A673 (cell line): ENCODE measurements at regions not wholly inside any gene's neighbourhood (a gene's known extent, or its start where the extent isn't known, plus 50 kb on each side); places are given as distances from the start of the nearest gene placed in this dataset.

Source experiments
- CTCF ChIP-seq: fragments of 300-800, 200-600 bp; sonication (generic); conservative IDR thresholded peaks from 2 replicates; pipeline ENCODE4 v1.5.1; 2017; ENCODE audit warnings: low read depth, mild to moderate bottlenecking, antibody characterized with exemption, low read length, moderate library complexity, mixed read lengths
- EZH2 ChIP-seq: fragments of 200-600 bp; sonication (generic); IDR thresholded peaks from 2 replicates; pipeline ENCODE4 v1.6.1; 2017; ENCODE audit warnings: borderline replicate concordance, low read depth, mild to moderate bottlenecking, mixed read lengths, antibody characterized with exemption, low read length; ENCODE audit not compliant: poor library complexity, severe bottlenecking

DNA sequence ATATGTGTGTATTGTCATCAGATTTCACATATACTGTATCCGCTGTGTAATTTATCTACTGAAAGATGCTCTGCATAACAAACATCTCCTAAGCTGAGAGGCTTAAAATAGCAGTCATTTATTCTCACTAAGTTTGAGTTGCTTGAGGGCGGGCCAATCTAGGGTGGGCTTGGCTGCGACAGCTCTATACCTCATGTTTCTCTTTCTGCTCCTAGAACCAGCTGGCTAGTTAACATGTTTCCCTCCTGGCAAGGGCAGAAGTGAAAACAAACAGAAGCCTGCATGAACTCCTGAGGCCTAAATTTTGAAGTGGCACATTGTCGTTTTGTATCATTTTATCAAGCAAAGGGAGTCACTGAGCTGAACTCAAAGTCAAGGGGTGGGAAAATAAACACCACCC lies 585.0 kb upstream of the VRK2 start:
- no peak for TF ChIP-seq CTCF
- TF ChIP-seq EZH2 = no peak
